K562 (cell line): ENCODE measurements at regions not wholly inside any gene's neighbourhood (a gene's known extent, or its start where the extent isn't known, plus 50 kb on each side); places are given as distances from the start of the nearest gene placed in this dataset.

Experiments used
- ATAC-seq: fragments of 200-7000 bp; cut with Tn5 transposase; 3 replicates; pipeline ENCODE4 v1.9.1; 2020; ENCODE audit warnings: moderate library complexity
- BruUV-seq: library from RNA; stranded (reverse); fragments of 400-500 nt; replicated peaks from 2 replicates; lab custom pipeline; 2021; lab: Mats Ljungman, UMichigan
- CTCF ChIA-PET: fragments of 300-600 bp; formaldehyde crosslinking; extraction: SDS; loops from one replicate; lab custom pipeline; 2021; ENCODE audit warnings: low intra/inter-chr PET ratio; lab: Yijun Ruan, JAX
- POLR2A ChIA-PET: fragments of 300-600, 350-650 bp; sonication (Branson Sonifier 250); formaldehyde crosslinking; extraction: SDS; loops from one replicate; lab custom pipeline; 2021; ENCODE audit warnings: antibody characterized with exemption, inconsistent platforms; lab: Yijun Ruan, JAX
- DNase-seq, 4 experiments: peaks; one replicate each; pipeline versions ENCODE4 v3.0.0 to v3.0.0-alpha.2; 2011 to 2018; ENCODE audit warnings: low spot score in 3 of 4, mixed read lengths in 3 of 4; ENCODE audit errors: extremely low read depth in 1 of 4
- FAIRE-seq: peaks from 2 replicates; lab custom pipeline; 2011; peaks lifted over from hg19 to GRCh38; lab: Jason Lieb, UNC
- H2AFZ ChIP-seq: 2 replicates; pipeline ENCODE4 v1.6.0; 2011; ENCODE audit warnings: low read depth, low read length, control low read depth, inconsistent platforms
- H3K27ac ChIP-seq: fragments of 200-600 bp; 3 replicates; pipeline ENCODE4 v1.8.0; 2011; ENCODE audit warnings: low read depth, mild to moderate bottlenecking, control low read depth, inconsistent platforms, low read length, moderate library complexity, mixed read lengths; ENCODE audit errors: extremely low read depth
- H3K27me3 ChIP-seq, 2 experiments: fragments of 300-600 bp in 1 of 2; 2 replicates in 1 of 2; 3 replicates in 1 of 2; pipeline versions ENCODE4 v1.6.0 to v1.8.0; 2011; ENCODE audit warnings: inconsistent platforms in 2 of 2, low read length in 2 of 2, mild to moderate bottlenecking in 1 of 2, mixed read lengths in 1 of 2, moderate library complexity in 1 of 2; ENCODE audit not compliant: control insufficient read depth in 2 of 2, insufficient read depth in 2 of 2
- H3K36me3 ChIP-seq: fragments of 300-600 bp; 3 replicates; pipeline ENCODE4 v1.8.0; 2011; ENCODE audit warnings: mild to moderate bottlenecking, low read length, inconsistent platforms; ENCODE audit not compliant: control insufficient read depth, insufficient read depth
- H3K4me1 ChIP-seq, 2 experiments: fragments of 200-600 bp in 1 of 2; replicated peaks in 1 of 2; 2 replicates in 1 of 2; 3 replicates in 1 of 2; pipeline versions ENCODE4 v1.5.1 to v1.8.0; 2011; ENCODE audit warnings: inconsistent platforms in 2 of 2, low read length in 2 of 2, mild to moderate bottlenecking in 1 of 2, mixed read lengths in 1 of 2, moderate library complexity in 1 of 2; ENCODE audit not compliant: control insufficient read depth in 2 of 2, insufficient read depth in 2 of 2
- H3K4me2 ChIP-seq: 2 replicates; pipeline ENCODE4 v1.6.1; 2011; ENCODE audit warnings: low read length, control low read depth, inconsistent platforms, mixed read lengths; ENCODE audit not compliant: insufficient read depth
- H3K4me3 ChIP-seq: fragments of 200-600 bp; sonication (generic), shearing (Covaris generic); 2 replicates; pipeline ENCODE4 v1.5.1; 2016; ENCODE audit warnings: control low read depth, inconsistent platforms
- H3K79me2 ChIP-seq: fragments of 200-600 bp; 3 replicates; pipeline ENCODE4 v1.8.0; 2011; ENCODE audit warnings: low read length, inconsistent platforms; ENCODE audit not compliant: control insufficient read depth, insufficient read depth
- H3K9ac ChIP-seq, 2 experiments: 2 replicates each; pipeline versions ENCODE4 v1.6.0 to v1.6.1; 2011; ENCODE audit warnings: low read depth in 2 of 2, low read length in 2 of 2, control low read depth in 1 of 2, inconsistent platforms in 1 of 2, mild to moderate bottlenecking in 1 of 2, mixed read lengths in 1 of 2; ENCODE audit not compliant: insufficient read depth in 1 of 2
- H3K9me1 ChIP-seq: one replicate; pipeline ENCODE4 v1.6.0; 2011; ENCODE audit warnings: inconsistent platforms, mild to moderate bottlenecking, low read length, moderate library complexity; ENCODE audit not compliant: control insufficient read depth, insufficient read depth
- H3K9me3 ChIP-seq: replicated peaks from 2 replicates; pipeline ENCODE4 v1.5.1; 2011; ENCODE audit warnings: low read depth, low read length, inconsistent platforms; ENCODE audit not compliant: control insufficient read depth, insufficient read depth
- H4K20me1 ChIP-seq: replicated peaks from 2 replicates; pipeline ENCODE4 v1.6.1; 2011; ENCODE audit warnings: low read length, inconsistent platforms, mixed read lengths; ENCODE audit not compliant: control insufficient read depth, insufficient read depth
- HCFC1 ChIP-seq: IDR thresholded peaks from 2 replicates; pipeline ENCODE4 v1.6.1; 2012; ENCODE audit warnings: low read depth, low read length, improper control_type of control experiment
- HMGN3 ChIP-seq: IDR thresholded peaks from 2 replicates; pipeline ENCODE4 v1.6.1; 2011; ENCODE audit warnings: borderline replicate concordance, low read depth, mild to moderate bottlenecking, mixed read lengths, low read length; ENCODE audit not compliant: insufficient read length; ENCODE audit errors: extremely low read depth
- ILK ChIP-seq: fragments of 450-650 bp; IDR thresholded peaks from 2 replicates; pipeline ENCODE4 v1.6.1; 2016; ENCODE audit warnings: missing genetic modification characterization, low read depth, mild to moderate bottlenecking, missing compliant biosample characterization, moderate library complexity, borderline replicate concordance
- MAZ ChIP-seq, 2 experiments: fragments of 450-650 bp in 1 of 2; sonication (generic) in 1 of 2; formaldehyde crosslinking; IDR thresholded peaks in 1 of 2; conservative IDR thresholded peaks in 1 of 2; 2 replicates each; pipeline versions ENCODE4 v1.4.0 to v1.5.0; 2020; ENCODE audit warnings: mild to moderate bottlenecking in 1 of 2, missing genetic modification reagents in 1 of 2
- SAP30 ChIP-seq: fragments of 200-600 bp; sonication (generic); IDR thresholded peaks from 2 replicates; pipeline ENCODE4 v1.6.1; 2012; ENCODE audit warnings: borderline replicate concordance, low read depth, mild to moderate bottlenecking, moderate library complexity, low read length, control low read depth, inconsistent platforms; ENCODE audit not compliant: insufficient read depth, poor library complexity, severe bottlenecking
- SIN3B ChIP-seq: fragments of 450-650 bp; IDR thresholded peaks from 2 replicates; pipeline ENCODE4 v1.6.1; 2017; ENCODE audit warnings: low read depth, mild to moderate bottlenecking, moderate library complexity
- ZBED1 ChIP-seq: IDR thresholded peaks from 2 replicates; pipeline ENCODE4 v1.6.1; 2014
- ZNF143 ChIP-seq: sonication (generic); formaldehyde crosslinking; IDR thresholded peaks from 2 replicates; pipeline ENCODE4 v1.9.0; 2022; ENCODE audit warnings: mild to moderate bottlenecking, missing genetic modification reagents
- ZNF316 ChIP-seq: fragments of 450-650 bp; IDR thresholded peaks from 2 replicates; pipeline ENCODE4 v1.6.1; 2016
- WGBS: fragments of 100-300 bp; shearing (Covaris generic); methylation state at CpG from one replicate; pipeline ENCODE4 v1.1.6; 2016; ENCODE audit warnings: low coverage, mixed read lengths; ENCODE audit not compliant: insufficient coverage; ENCODE audit errors: missing lambda C conversion rate; 5-methylcytosine and 5-hydroxymethylcytosine counted together
- in situ Hi-C: fragments of 300-500 bp; cut with MboI; formaldehyde crosslinking; loops from 4 replicates; pipeline ENCODE4 v1.15.0; 2018; ENCODE audit warnings: inconsistent platforms, mixed read lengths
- intact Hi-C: fragments of 100-400 bp; cut with micrococcal nuclease; formaldehyde crosslinking; loops from 2 replicates; pipeline ENCODE4 v1.14.2; 2022

DNA sequence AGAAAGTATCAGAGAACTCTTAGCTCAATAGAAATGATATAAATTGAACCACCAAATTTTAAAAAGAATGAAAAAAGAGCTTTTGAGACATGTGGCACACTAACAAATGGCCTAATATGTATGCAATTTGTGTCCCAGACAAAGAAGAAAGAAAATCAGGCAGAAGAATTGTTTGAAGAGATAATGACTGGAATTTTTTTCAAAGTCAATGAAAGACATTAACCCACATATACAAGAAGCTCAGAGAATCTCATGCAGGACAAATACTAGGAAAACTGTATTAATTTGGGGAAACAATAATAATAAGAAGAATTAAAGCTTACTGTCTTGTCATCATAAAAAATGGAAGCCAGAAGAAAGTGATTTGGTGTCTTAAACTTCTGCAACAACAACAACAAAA, 304.1 kb upstream of the RND3 start:
- no peak for ATAC-seq
- no peaks in the 10 kb centered on the region for H3K79me2 ChIP-seq
- DNase-seq, result no peak
- in situ Hi-C loops (no loop called here), intact Hi-C loops (no loop called here)
- no peaks in the 10 kb centered on the region for H3K9me1 ChIP-seq
- H3K27ac ChIP-seq, result no peak overlapping the region
- no peak overlapping the region for H3K4me2 ChIP-seq
- ChIA-PET POLR2A (no interaction called here), CTCF (no interaction called here)
- no peaks in the 10 kb centered on the region for H3K4me1 ChIP-seq
- no peak for FAIRE-seq
- H3K9ac ChIP-seq, result no peak overlapping the region
- H3K27me3 ChIP-seq, result no peaks in the 10 kb centered on the region
- no TSS peak for BruUV-seq
- H3K4me3 ChIP-seq, result no peak overlapping the region
- H2AFZ ChIP-seq, result no peak overlapping the region
- H3K9me3 ChIP-seq, result no peaks in the 10 kb centered on the region
- TF ChIP-seq ILK (tag) (no peak), MAZ (CRISPR knock-in tag; conservative IDR thresholded peaks at IDR 0.05 in 1 of 2, IDR thresholded peaks at IDR 0.05 in 1 of 2) (no peak), ZNF316 (0 out of 2 replicates have a peak, but pooled peaks have one; percentile 9)
- no peaks in the 10 kb centered on the region for H3K36me3 ChIP-seq
- no peaks in the 10 kb centered on the region for H4K20me1 ChIP-seq

DNA sequence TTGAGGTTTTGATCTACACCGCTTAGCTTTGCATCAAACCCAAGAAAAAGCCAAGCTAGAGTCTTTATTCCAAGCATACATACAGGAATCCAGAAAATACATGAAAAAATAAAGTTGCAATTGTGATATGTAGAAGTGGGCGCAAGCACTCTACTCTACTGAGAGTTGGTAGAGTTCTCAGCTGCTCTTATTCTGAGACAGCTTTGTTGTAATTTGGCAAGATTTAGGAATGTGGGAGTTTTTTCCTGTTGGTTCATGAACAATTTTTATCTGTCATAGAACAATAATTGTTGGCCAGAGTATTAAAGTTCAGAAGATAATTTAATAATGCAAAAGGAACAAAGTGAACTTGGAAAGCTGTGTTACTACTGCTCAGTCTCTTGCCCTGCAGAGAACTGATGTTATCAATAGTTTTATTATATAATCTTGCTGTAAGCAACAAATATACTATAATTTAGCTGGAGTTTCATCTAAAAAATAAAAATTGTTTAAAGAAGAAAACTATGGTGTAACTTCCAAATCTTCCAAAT, 302.0 kb upstream of the RND3 start:
- FAIRE-seq (no peak), DNase-seq (no peak), ATAC-seq (no peak)
- H2AFZ ChIP-seq, result no peak overlapping the region
- CTCF ChIA-PET, result interaction anchor here (0.6 kb wide), 1 partner anchor 13 kb away, joined by 4 read pairs; no protein-coding TSS in a partner anchor
- in situ Hi-C loops, result no loop called here
- no peak overlapping the region for H3K4me3 ChIP-seq
- H3K36me3 ChIP-seq, result no peaks in the 10 kb centered on the region
- H3K27me3 ChIP-seq, result no peaks in the 10 kb centered on the region
- POLR2A ChIA-PET, result no interaction called here
- no peaks in the 10 kb centered on the region for H4K20me1 ChIP-seq
- H3K79me2 ChIP-seq, result no peaks in the 10 kb centered on the region
- no peak overlapping the region for H3K9ac ChIP-seq
- no peak overlapping the region for H3K4me2 ChIP-seq
- H3K27ac ChIP-seq, result no peak overlapping the region
- no TSS peak for BruUV-seq
- no peaks in the 10 kb centered on the region for H3K9me3 ChIP-seq
- H3K4me1 ChIP-seq, result no peaks in the 10 kb centered on the region
- intact Hi-C loops, result no loop called here
- 0% methylated on average over 2 of the region's 2 CpGs for WGBS
- no peaks in the 10 kb centered on the region for H3K9me1 ChIP-seq
- TF ChIP-seq SAP30 (no peak), HCFC1 (no peak), HMGN3 (no peak), ZBED1 (no peak), SIN3B (no peak), ZNF143 (CRISPR knock-in tag) (no peak)
